SU-DHL-6 (cell line): ENCODE measurements at regions not wholly inside any gene's neighbourhood (a gene's known extent, or its start where the extent isn't known, plus 50 kb on each side); places are given as distances from the start of the nearest gene placed in this dataset.

Source experiments
- EZH2phosphoT487 ChIP-seq: fragments of 200-600 bp; sonication (generic), shearing (Covaris generic); conservative IDR thresholded peaks from 2 replicates; pipeline ENCODE4 v1.6.1; 2018; ENCODE audit warnings: mild to moderate bottlenecking, antibody characterized with exemption, low read length, moderate library complexity, mixed read lengths
- TF ChIP-seq, protein P1 (sequence below): fragments of 200-600 bp; sonication (generic); IDR thresholded peaks from one replicate; pipeline ENCODE4 v1.5.1; 2017; ENCODE audit warnings: antibody characterized with exemption, mild to moderate bottlenecking, low read length, moderate library complexity; ENCODE audit not compliant: insufficient read depth, poor library complexity, severe bottlenecking

DNA sequence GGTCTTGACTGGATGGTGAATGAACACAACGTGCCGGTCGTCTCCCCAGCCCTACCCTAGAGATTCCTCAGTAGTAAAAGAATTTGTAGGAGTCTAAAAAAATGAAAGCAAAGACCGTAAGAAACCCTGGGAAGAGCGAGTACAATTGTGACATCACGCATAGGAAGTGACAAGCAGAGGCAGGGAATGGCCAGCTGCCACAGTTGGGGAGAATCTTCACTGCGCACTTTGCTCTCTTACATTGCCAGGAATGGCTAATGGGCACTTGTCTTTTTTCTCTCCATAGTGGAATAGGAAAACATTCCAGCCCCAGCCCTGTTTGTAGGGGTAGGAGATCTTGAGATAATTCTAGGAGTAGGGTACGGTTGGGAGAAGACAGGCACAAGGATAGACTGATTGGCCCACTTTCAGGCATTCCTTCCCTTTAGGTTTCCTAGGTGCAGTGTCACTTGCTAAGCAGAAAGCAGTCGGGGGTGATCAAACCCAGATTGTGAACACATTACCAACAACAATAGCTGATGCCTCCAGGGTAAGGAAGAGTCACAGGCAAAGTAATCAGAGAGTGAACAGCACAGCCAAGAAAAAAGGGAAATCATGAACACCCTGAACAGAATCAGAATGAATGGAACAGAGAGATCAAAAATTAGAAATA is 302.7 kb downstream of the MAN2A1 start:
- TF ChIP-seq, protein P1, sequence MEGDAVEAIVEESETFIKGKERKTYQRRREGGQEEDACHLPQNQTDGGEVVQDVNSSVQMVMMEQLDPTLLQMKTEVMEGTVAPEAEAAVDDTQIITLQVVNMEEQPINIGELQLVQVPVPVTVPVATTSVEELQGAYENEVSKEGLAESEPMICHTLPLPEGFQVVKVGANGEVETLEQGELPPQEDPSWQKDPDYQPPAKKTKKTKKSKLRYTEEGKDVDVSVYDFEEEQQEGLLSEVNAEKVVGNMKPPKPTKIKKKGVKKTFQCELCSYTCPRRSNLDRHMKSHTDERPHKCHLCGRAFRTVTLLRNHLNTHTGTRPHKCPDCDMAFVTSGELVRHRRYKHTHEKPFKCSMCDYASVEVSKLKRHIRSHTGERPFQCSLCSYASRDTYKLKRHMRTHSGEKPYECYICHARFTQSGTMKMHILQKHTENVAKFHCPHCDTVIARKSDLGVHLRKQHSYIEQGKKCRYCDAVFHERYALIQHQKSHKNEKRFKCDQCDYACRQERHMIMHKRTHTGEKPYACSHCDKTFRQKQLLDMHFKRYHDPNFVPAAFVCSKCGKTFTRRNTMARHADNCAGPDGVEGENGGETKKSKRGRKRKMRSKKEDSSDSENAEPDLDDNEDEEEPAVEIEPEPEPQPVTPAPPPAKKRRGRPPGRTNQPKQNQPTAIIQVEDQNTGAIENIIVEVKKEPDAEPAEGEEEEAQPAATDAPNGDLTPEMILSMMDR = no peak
- no peak for TF ChIP-seq EZH2phosphoT487
